ENCODE measurements at regions not wholly inside any gene's neighbourhood (a gene's known extent, or its start where the extent isn't known, plus 50 kb on each side); places are given as distances from the start of the nearest gene placed in this dataset.

GRCh38 chr14:98445718-98446117, 826.3 kb downstream of the BCL11B start:
- TF ChIP-seq, protein P1, sequence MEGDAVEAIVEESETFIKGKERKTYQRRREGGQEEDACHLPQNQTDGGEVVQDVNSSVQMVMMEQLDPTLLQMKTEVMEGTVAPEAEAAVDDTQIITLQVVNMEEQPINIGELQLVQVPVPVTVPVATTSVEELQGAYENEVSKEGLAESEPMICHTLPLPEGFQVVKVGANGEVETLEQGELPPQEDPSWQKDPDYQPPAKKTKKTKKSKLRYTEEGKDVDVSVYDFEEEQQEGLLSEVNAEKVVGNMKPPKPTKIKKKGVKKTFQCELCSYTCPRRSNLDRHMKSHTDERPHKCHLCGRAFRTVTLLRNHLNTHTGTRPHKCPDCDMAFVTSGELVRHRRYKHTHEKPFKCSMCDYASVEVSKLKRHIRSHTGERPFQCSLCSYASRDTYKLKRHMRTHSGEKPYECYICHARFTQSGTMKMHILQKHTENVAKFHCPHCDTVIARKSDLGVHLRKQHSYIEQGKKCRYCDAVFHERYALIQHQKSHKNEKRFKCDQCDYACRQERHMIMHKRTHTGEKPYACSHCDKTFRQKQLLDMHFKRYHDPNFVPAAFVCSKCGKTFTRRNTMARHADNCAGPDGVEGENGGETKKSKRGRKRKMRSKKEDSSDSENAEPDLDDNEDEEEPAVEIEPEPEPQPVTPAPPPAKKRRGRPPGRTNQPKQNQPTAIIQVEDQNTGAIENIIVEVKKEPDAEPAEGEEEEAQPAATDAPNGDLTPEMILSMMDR (conservative IDR thresholded peaks at IDR 0.05; ENCODE audit: low read depth, low read length) = no peak
- H3K4me3 ChIP-seq (ENCODE audit: low read depth, low read length) = no peak overlapping the region

DNA sequence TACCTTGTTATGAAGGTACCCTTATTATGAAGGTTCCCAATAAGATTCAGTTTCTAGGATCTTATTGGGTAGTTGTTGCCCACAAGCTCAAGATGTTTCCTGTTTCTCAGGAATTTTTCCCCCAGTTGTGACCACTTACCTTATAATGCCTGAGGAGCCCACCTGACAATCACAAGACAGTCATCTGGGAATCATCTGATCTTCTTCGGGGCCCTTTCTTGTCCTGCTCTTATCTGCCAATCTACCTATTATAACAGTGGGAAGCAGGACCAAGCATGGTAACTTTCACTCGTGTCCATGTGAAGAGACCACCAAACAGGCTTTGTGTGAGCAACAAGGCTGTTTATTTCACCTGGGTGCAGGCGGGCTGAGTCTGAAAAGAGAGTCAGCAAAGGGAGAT, 825.5 kb downstream of the BCL11B start:
- DNase-seq (ENCODE audit: low read depth) = no peak
- TF ChIP-seq, protein P1 (conservative IDR thresholded peaks at IDR 0.05; ENCODE audit: low read depth, low read length) = no peak
- no peak overlapping the region for H3K4me3 ChIP-seq (ENCODE audit: low read depth, low read length)

More at GRCh38 chr14:98445718-98446117, 826.3 kb downstream of the BCL11B start:
- DNase-seq (ENCODE audit: low read depth) = no peak

- TF ChIP-seq, protein P1 (conservative IDR thresholded peaks at IDR 0.05; ENCODE audit: low read depth, low read length) = no peak
- no peak overlapping the region for H3K4me3 ChIP-seq (ENCODE audit: low read depth, low read length)
- DNase-seq (ENCODE audit: low read depth) = no peak
Measured at GRCh38 chr14:98456231-98456630, 815.8 kb downstream of the BCL11B start.

DNA sequence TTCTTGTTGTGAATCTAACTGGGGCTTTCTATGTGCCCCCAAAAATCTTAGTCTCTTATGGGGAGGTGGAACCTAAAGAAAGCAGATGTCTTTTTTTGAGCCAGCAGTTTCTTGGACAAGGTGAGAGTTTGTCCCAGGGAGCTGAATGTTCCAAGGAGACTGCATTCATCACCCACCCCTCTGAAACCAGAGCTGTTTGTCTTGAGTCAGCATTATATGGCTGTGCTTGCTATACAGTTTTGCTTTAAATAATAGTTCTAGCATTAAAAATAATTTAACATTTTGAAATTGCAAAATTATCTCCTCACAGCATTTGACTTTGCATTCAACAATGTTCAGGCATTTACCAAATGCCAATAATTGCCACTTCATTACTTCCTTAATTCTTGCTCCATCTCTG, 813.3 kb downstream of the BCL11B start:
- DNase-seq (ENCODE audit: low read depth) = no peak
- H3K4me3 ChIP-seq (ENCODE audit: low read depth, low read length) = no peak overlapping the region
- TF ChIP-seq, protein P1 (conservative IDR thresholded peaks at IDR 0.05; ENCODE audit: low read depth, low read length) = no peak

DNA sequence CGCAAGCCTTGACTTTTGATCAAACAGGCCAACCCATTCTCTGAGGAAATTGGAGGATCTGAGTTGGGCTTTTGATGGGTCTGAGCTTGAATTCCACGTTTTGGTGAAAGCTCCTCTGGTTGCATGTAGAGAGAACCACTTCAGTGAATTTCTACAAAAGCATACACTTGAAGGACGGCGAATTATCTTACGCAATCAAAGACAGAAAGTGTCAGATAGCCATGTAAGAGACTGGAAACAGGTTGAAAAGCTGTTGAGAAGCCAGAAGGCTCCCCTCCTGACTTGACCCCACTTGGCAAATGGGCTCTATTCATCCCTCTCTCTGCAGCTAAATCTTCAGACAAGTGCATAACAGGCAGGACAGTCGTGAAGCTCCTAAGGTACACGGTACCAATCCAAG, 809.1 kb downstream of the BCL11B start:
- TF ChIP-seq, protein P1 (conservative IDR thresholded peaks at IDR 0.05; ENCODE audit: low read depth, low read length) = no peak
- DNase-seq (ENCODE audit: low read depth) = no peak
- H3K4me3 ChIP-seq (ENCODE audit: low read depth, low read length) = no peak overlapping the region

DNA sequence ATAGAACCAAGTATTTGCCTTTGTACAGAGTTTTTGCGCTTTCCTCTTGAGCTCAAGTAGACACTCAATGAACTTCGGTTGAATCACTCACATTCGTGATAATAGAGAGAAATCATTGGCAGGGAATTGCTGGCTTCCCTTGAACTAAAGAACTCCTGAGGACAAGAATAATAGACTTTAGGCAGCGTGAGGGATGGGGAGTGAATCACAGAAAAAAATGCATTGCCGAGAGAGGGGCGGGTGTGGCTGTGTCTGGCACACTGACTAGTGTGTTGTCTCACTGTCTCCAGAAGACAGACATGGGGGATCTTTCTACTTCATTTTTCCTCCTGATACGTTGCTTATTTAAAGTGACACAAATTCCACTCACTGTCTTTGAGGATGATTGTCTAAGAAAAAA, 805.2 kb downstream of the BCL11B start:
- DNase-seq (ENCODE audit: low read depth) = no peak

DNA sequence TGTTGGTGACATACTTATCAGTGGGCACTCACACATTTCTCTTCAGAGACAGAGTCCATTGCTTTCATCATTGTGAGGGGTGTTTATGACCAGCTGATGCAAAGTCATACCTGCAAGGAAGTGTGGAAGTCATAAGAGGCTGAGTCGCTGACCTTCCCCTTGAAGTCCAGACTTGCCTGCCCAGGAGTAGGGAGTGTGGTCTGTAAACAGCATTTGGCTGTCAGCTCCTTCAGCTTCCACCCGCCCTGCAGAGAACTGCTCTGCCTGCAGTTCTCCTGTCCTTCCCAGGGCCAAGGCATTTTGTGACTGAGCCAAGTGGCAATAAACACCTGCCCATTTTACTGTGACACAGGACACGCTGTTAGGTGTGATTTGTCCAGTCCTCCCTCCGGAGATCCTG, 801.3 kb downstream of the BCL11B start:
- H3K4me3 ChIP-seq (ENCODE audit: low read depth, low read length) = no peak overlapping the region
- DNase-seq (ENCODE audit: low read depth) = no peak
- TF ChIP-seq, protein P1 (conservative IDR thresholded peaks at IDR 0.05; ENCODE audit: low read depth, low read length) = no peak

More for the DNA sequence above, 805.2 kb downstream of the BCL11B start:
- TF ChIP-seq, protein P1 (conservative IDR thresholded peaks at IDR 0.05; ENCODE audit: low read depth, low read length) = no peak
- no peak overlapping the region for H3K4me3 ChIP-seq (ENCODE audit: low read depth, low read length)

All from choroid plexus epithelial cell (primary cell).